Ishikawa (cell line): ENCODE measurements at regions not wholly inside any gene's neighbourhood (a gene's known extent, or its start where the extent isn't known, plus 50 kb on each side); places are given as distances from the start of the nearest gene placed in this dataset.

Experiments used
- CEBPB ChIP-seq: IDR thresholded peaks from 2 replicates; pipeline ENCODE4 v1.6.1; 2012
- CREB1 ChIP-seq: IDR thresholded peaks from 2 replicates; pipeline ENCODE4 v1.6.1; 2012; ENCODE audit warnings: low read depth
- EGR1 ChIP-seq: IDR thresholded peaks from 2 replicates; pipeline ENCODE4 v1.6.1; 2012
- EP300 ChIP-seq: IDR thresholded peaks from 2 replicates; pipeline ENCODE4 v1.6.1; 2012; ENCODE audit warnings: borderline replicate concordance
- FOXM1 ChIP-seq: IDR thresholded peaks from 2 replicates; pipeline ENCODE4 v1.6.1; 2012; ENCODE audit warnings: low read depth, borderline replicate concordance
- MAX ChIP-seq: IDR thresholded peaks from 2 replicates; pipeline ENCODE4 v1.6.1; 2012
- NFIC ChIP-seq: IDR thresholded peaks from 2 replicates; pipeline ENCODE4 v1.6.1; 2012
- RAD21 ChIP-seq: IDR thresholded peaks from 2 replicates; pipeline ENCODE4 v1.6.1; 2012; ENCODE audit warnings: low read depth
- REST ChIP-seq: IDR thresholded peaks from 2 replicates; pipeline ENCODE4 v1.6.1; 2012; ENCODE audit warnings: low read depth, mild to moderate bottlenecking
- TAF1 ChIP-seq: IDR thresholded peaks from 2 replicates; pipeline ENCODE4 v1.6.1; 2012; ENCODE audit warnings: low read depth, mild to moderate bottlenecking
- TCF12 ChIP-seq: IDR thresholded peaks from 2 replicates; pipeline ENCODE4 v1.6.1; 2012; ENCODE audit warnings: low read depth
- TEAD4 ChIP-seq: IDR thresholded peaks from 2 replicates; pipeline ENCODE4 v1.6.1; 2012
- USF1 ChIP-seq: IDR thresholded peaks from 2 replicates; pipeline ENCODE4 v1.6.1; 2012
- YY1 ChIP-seq: IDR thresholded peaks from 2 replicates; pipeline ENCODE4 v1.6.1; 2012; ENCODE audit warnings: low read depth
- ZBTB7A ChIP-seq: IDR thresholded peaks from 2 replicates; pipeline ENCODE4 v1.6.1; 2012; ENCODE audit warnings: low read depth

GRCh38 chr2:136448986-136449780, 316.2 kb upstream of the THSD7B start:
- no peak for TF ChIP-seq YY1
- no peak for TF ChIP-seq USF1
- TF ChIP-seq TAF1, result no peak
- no peak for TF ChIP-seq EP300
- no peak for TF ChIP-seq CREB1
- TF ChIP-seq TEAD4, result no peak
- TF ChIP-seq RAD21, result no peak
- no peak for TF ChIP-seq CEBPB
- TF ChIP-seq ZBTB7A, result no peak
- no peak for TF ChIP-seq EGR1
- TF ChIP-seq FOXM1, result no peak
- no peak for TF ChIP-seq REST
- no peak for TF ChIP-seq MAX
- TF ChIP-seq TCF12, result no peak
- TF ChIP-seq NFIC, result no peak

- no peak for TF ChIP-seq ZBTB7A
- TF ChIP-seq TAF1, result no peak
- peak; percentile 89 for TF ChIP-seq TEAD4
- TF ChIP-seq CREB1, result no peak
- no peak for TF ChIP-seq YY1
- TF ChIP-seq TCF12, result peak; percentile 98
- TF ChIP-seq EGR1, result no peak
- peak; percentile 78 for TF ChIP-seq FOXM1
- TF ChIP-seq RAD21, result peak; percentile 16; the same call in 1 of the 2 replicates
- peak; percentile 95 for TF ChIP-seq NFIC
- TF ChIP-seq MAX, result peak; percentile 85
- no peak for TF ChIP-seq REST
- TF ChIP-seq CEBPB, result peak; percentile 67; the same call in 1 of the 2 replicates
- TF ChIP-seq USF1, result no peak; the same call in 1 of the 2 replicates
- peak; percentile 97 for TF ChIP-seq EP300
Observed at GRCh38 chr2:136448432-136448831, 316.9 kb upstream of the THSD7B start.

- peak; percentile 85 for TF ChIP-seq TEAD4
- TF ChIP-seq RAD21, result no peak
- TF ChIP-seq MAX, result peak; percentile 88
- peak; percentile 83 for TF ChIP-seq EP300
- no peak for TF ChIP-seq YY1
- TF ChIP-seq CEBPB, result 0 out of 2 replicates have a peak, but pooled peaks have one; percentile 18
- TF ChIP-seq NFIC, result peak; percentile 29; the same call in 1 of the 2 replicates
- peak; percentile 18; the same call in 1 of the 2 replicates for TF ChIP-seq FOXM1
- no peak for TF ChIP-seq CREB1
- peak; percentile 76 for TF ChIP-seq TCF12
Observed at GRCh38 chr2:136444323-136444722, 321.0 kb upstream of the THSD7B start.

GRCh38 chr2:136443661-136444060, 321.7 kb upstream of the THSD7B start:
- TF ChIP-seq CEBPB (no peak), MAX (no peak), NFIC (no peak), TEAD4 (no peak), FOXM1 (no peak), USF1 (no peak), ZBTB7A (no peak), CREB1 (no peak), REST (no peak), EGR1 (no peak)
